WI38 (cell line): ENCODE measurements at regions not wholly inside any gene's neighbourhood (a gene's known extent, or its start where the extent isn't known, plus 50 kb on each side); places are given as distances from the start of the nearest gene placed in this dataset.

ENCODE experiments used
- H3K4me3 ChIP-seq: 2 replicates; pipeline ENCODE4 v1.5.1; 2011; ENCODE audit warnings: low read depth, mild to moderate bottlenecking, control low read depth, low read length
- CTCF ChIP-seq: IDR thresholded peaks from 2 replicates; pipeline ENCODE4 v1.5.1; 2012; ENCODE audit warnings: low read depth, mild to moderate bottlenecking, control low read depth, low read length

- no peak for TF ChIP-seq CTCF
- no peak overlapping the region for H3K4me3 ChIP-seq
Observed at GRCh38 chr12:130100634-130101362, 61.5 kb upstream of the FZD10 start.

GRCh38 chr12:130101370-130101769, 60.9 kb upstream of the FZD10 start:
- TF ChIP-seq CTCF = no peak
- H3K4me3 ChIP-seq = no peak overlapping the region

GRCh38 chr12:130102266-130102665, 60.0 kb upstream of the FZD10 start:
- no peak overlapping the region for H3K4me3 ChIP-seq
- no peak for TF ChIP-seq CTCF

- no peak for TF ChIP-seq CTCF
- no peak overlapping the region for H3K4me3 ChIP-seq
Observed at GRCh38 chr12:130104571-130105106, 57.6 kb upstream of the FZD10 start.

GRCh38 chr12:130109062-130109945, 53.0 kb upstream of the FZD10 start:
- H3K4me3 ChIP-seq = no peak overlapping the region
- no peak for TF ChIP-seq CTCF

GRCh38 chr12:130110914-130111313, 51.4 kb upstream of the FZD10 start:
- no peak for TF ChIP-seq CTCF
- no peak overlapping the region for H3K4me3 ChIP-seq
